Ascending aorta (tissue), 2 donors: ENCODE measurements at regions not wholly inside any gene's neighbourhood (a gene's known extent, or its start where the extent isn't known, plus 50 kb on each side); places are given as distances from the start of the nearest gene placed in this dataset.

Source experiments
- DNase-seq, 2 donors: peaks; one replicate each; pipeline ENCODE4 v3.0.0-alpha.2; 2019; ENCODE audit warnings: low spot score in 2 of 2
- H3K27ac ChIP-seq, 2 donors: fragments of 200-600 bp; sonication (generic); one replicate each; pipeline ENCODE4 v1.5.1; 2016 to 2017; ENCODE audit warnings: mild to moderate bottlenecking in 1 of 2
- H3K27me3 ChIP-seq: fragments of 200-600 bp; sonication (generic); one replicate; pipeline ENCODE4 v1.5.1; 2017
- H3K36me3 ChIP-seq, 2 donors: fragments of 200-600 bp; sonication (generic); one replicate each; pipeline ENCODE4 v1.5.1; 2016
- H3K4me1 ChIP-seq, 2 donors: fragments of 200-600 bp; sonication (generic); one replicate each; pipeline ENCODE4 v1.5.1; 2016 to 2017; ENCODE audit warnings: mild to moderate bottlenecking in 1 of 2
- H3K4me3 ChIP-seq, 2 donors: fragments of 200-600 bp; sonication (generic); one replicate each; pipeline ENCODE4 v1.5.1; 2016 to 2017; ENCODE audit warnings: mild to moderate bottlenecking in 1 of 2
- H3K9me3 ChIP-seq, 2 donors: fragments of 200-600 bp; sonication (generic); one replicate each; pipeline ENCODE4 v1.5.1; 2016
- intact Hi-C: fragments of 100-400 bp; cut with DNase I; formaldehyde crosslinking; loops from one replicate; pipeline ENCODE4 v1.15.1; 2023
- TF ChIP-seq, protein P1 (sequence below), 3 experiments: fragments of 200-600 bp in 2 of 3; fragments of 450-650 bp in 1 of 3; sonication (generic) in 2 of 3; IDR thresholded peaks; one replicate each; pipeline ENCODE4 v1.5.1; 2016 to 2019; ENCODE audit warnings: antibody characterized with exemption in 3 of 3, mild to moderate bottlenecking in 1 of 3, moderate library complexity in 1 of 3

DNA sequence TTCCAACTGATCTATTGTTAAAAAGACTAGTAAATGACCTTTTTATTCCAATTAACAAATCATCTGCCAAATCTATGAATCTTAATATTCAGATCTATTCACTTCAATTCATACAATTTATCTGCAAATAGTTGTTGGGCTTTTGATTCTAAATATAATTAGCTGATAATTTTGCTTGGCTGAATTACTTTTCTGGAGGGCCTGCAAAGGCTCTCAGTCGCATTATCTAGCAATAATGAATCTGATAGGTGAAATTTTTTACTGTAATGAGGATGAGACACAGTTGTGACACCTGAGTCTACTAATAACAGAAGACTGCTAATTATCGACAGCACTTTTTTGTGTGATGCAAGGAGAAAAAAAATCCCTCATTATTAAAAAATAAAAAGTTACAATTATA is 565.1 kb downstream of the ZEB2 start:
- intact Hi-C loops, result no loop called here
- no peak overlapping the region for H3K27ac ChIP-seq

DNA sequence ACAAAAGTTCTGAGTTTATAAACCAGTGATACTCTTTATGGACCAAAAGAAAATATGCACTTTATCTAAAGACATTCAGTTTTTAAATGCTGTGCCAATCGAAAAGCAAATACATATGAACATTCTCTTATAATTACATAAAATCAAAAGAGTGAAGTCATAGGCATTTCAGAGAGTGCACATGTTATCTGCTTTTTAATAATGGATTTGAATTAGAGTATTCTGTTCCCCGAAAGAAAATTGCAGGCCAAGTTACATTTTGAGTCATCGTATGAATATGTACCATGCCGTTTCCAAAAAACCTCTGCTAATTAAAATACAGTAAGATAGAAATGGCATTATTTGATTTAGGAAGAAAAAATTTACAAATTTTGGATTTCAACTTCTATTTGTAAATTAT is 565.7 kb downstream of the ZEB2 start:
- H3K27ac ChIP-seq, result no peak overlapping the region
- intact Hi-C loops, result no loop called here
- TF ChIP-seq, protein P1, sequence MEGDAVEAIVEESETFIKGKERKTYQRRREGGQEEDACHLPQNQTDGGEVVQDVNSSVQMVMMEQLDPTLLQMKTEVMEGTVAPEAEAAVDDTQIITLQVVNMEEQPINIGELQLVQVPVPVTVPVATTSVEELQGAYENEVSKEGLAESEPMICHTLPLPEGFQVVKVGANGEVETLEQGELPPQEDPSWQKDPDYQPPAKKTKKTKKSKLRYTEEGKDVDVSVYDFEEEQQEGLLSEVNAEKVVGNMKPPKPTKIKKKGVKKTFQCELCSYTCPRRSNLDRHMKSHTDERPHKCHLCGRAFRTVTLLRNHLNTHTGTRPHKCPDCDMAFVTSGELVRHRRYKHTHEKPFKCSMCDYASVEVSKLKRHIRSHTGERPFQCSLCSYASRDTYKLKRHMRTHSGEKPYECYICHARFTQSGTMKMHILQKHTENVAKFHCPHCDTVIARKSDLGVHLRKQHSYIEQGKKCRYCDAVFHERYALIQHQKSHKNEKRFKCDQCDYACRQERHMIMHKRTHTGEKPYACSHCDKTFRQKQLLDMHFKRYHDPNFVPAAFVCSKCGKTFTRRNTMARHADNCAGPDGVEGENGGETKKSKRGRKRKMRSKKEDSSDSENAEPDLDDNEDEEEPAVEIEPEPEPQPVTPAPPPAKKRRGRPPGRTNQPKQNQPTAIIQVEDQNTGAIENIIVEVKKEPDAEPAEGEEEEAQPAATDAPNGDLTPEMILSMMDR (IDR thresholded peaks at IDR 0.05), result no peak
- H3K4me1 ChIP-seq, result peaks cover 0 to 4% of the 10 kb centered on the region in 2 donors
- peaks cover 0 to 8% of the 10 kb centered on the region in 2 donors for H3K9me3 ChIP-seq
- H3K4me3 ChIP-seq, result no peak overlapping the region
- H3K36me3 ChIP-seq, result no peaks in the 10 kb centered on the region
- no peaks in the 10 kb centered on the region for H3K27me3 ChIP-seq
- DNase-seq, result no peak

More for the DNA sequence above, 565.1 kb downstream of the ZEB2 start:
- Histone ChIP-seq H3K36me3 (no peaks in the 10 kb centered on the region), H3K27me3 (no peaks in the 10 kb centered on the region), H3K4me3 (no peak overlapping the region), H3K4me1 (peaks cover 0 to 4% of the 10 kb centered on the region in 2 donors), H3K9me3 (peaks cover 0 to 8% of the 10 kb centered on the region in 2 donors)
- DNase-seq, result no peak
- TF ChIP-seq, protein P1 (IDR thresholded peaks at IDR 0.05), result no peak

DNA sequence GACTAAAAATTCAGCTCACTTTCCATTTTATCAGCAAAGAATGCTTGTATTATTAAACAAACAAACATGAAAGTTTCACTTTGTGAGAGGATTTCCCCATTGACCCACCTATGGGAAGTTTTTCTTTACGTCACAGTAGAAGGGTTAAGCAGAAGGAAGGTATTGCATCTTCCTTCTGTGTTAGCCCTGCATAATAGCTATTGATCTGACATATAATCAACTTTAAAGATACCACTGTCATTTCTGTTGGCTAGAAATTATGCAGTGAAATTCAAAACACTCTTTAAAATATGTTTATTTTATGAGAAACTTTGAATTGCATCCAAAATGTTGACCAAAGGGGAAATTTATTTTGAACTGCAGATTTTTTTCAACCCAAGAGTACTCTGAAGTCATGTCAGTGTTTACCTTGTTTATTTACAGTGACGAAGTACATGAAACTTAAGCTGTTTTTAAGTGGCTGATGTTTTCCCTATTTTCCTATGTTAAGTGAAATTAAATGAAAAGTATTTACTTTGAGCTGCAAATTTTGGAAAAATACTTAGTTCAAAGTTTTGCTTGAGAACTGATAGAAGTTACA is 566.4 kb downstream of the ZEB2 start:
- DNase-seq, result no peak
- Histone ChIP-seq H3K9me3 (peaks cover 0 to 8% of the 10 kb centered on the region in 2 donors), H3K4me1 (peaks cover 0 to 4% of the 10 kb centered on the region in 2 donors), H3K36me3 (no peaks in the 10 kb centered on the region), H3K4me3 (no peak overlapping the region), H3K27ac (no peak overlapping the region), H3K27me3 (no peaks in the 10 kb centered on the region)
- intact Hi-C loops, result no loop called here
- TF ChIP-seq, protein P1 (IDR thresholded peaks at IDR 0.05), result no peak

DNA sequence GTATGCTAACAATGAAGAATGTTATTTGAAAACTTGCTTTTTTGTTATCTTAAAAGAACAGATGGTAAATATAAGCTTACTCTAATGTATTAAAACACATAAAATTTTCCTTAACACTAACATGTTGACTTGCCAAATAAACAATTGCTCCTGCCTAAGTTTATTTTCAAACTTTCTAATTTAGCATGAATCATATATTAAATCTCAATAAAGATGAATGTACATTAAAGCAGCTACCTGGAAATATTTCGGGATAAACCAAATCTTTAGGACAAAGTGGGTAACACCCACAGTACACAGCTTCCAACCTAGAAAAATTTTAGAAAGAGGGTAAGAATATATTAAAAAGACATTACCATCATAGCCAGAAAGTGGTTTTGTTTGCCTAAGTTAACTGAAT is 567.4 kb downstream of the ZEB2 start:
- intact Hi-C loops, result no loop called here
- TF ChIP-seq, protein P1 (IDR thresholded peaks at IDR 0.05), result no peak
- Histone ChIP-seq H3K27me3 (no peaks in the 10 kb centered on the region), H3K27ac (no peak overlapping the region), H3K4me1 (peaks cover 0 to 4% of the 10 kb centered on the region in 2 donors), H3K9me3 (no peaks in the 10 kb centered on the region), H3K36me3 (no peaks in the 10 kb centered on the region), H3K4me3 (no peak overlapping the region)
- no peak for DNase-seq

DNA sequence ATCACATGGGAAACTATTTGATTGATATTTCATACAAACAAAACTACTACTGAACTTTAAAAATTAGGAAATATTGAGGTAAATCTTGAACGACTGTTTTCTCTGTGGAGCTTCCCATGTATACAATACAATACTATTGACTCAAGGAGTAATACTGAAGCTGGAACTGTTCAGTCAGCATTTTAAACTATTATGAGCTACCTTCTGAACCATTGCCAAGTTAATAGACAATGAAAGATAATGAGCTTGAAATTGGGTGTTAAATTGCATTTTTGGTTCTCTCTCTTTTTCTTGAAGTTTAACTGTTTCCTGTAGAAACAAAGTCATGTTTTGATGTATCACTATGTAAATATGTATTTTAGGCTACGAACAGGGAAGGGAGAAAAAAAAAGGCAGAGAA is 569.2 kb downstream of the ZEB2 start:
- Histone ChIP-seq H3K9me3 (no peaks in the 10 kb centered on the region), H3K27me3 (no peaks in the 10 kb centered on the region), H3K27ac (no peak overlapping the region), H3K4me3 (no peak overlapping the region), H3K36me3 (peaks cover 0 to 8% of the 10 kb centered on the region in 2 donors), H3K4me1 (peaks cover 0 to 4% of the 10 kb centered on the region in 2 donors)
- TF ChIP-seq, protein P1 (IDR thresholded peaks at IDR 0.05), result no peak
- intact Hi-C loops, result no loop called here
- DNase-seq, result no peak
